HG03095 (cell line): ENCODE measurements at regions not wholly inside any gene's neighbourhood (a gene's known extent, or its start where the extent isn't known, plus 50 kb on each side); places are given as distances from the start of the nearest gene placed in this dataset.

Experiments
- ATAC-seq: cut with Tn5 transposase; IDR thresholded peaks from one replicate; pipeline ENCODE4 v1.9.1; 2021; ENCODE audit warnings: moderate library complexity; ENCODE audit not compliant: unreplicated experiment

GRCh38 chr14:61893371-61893940 is 131.2 kb downstream of the SNAPC1 start:
- no peak for ATAC-seq

DNA sequence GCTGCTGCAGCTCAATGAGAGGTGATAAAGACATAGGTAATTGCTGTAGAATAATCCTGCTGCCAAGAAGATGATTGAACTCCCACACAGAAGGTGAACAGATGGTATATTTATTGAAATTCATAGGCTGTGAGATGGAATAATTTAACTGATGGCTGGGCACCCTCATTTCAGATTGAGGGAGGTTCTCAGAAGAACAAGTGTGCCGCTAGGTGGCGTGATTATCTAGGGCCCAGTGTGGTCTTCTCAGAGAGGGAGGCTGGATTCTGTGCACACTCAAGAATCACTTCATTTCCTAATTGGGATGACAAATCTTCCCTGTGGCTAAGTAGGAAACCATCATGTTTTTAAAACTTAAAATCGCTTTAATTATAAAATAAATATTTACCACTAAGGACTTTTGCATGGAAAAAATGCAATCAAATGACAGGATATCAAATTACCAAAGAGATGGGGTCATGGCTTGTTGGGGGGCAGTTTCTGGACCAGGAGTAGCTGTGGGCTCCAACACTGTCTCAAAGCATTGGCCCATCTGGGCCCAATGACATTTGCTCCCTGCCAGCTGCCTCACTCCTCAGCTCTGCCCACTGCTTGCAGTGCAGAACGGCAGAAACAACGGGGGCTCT is 132.3 kb downstream of the SNAPC1 start:
- no peak for ATAC-seq

DNA sequence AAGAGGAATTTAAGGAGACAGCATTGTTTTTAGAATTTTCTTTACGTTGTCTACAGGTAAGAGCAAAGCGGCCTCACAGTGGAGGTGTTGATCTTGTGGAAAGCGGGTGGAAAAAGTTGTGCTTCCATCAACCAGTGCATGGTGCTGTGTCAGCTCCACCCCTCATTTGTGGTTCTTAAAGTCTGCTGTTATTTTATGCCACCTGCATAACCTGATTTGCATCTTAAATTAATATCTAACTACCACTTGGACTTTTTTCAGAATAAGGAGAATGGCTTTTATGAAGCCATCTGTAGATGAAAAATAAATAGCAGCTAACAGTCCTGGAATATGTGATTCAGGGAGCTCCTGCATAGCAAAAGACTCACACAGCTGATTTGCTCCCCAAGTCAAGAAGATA is 135.1 kb downstream of the SNAPC1 start:
- no peak for ATAC-seq

- no peak for ATAC-seq
Observed at GRCh38 chr14:61898568-61898967, 136.3 kb downstream of the SNAPC1 start.

GRCh38 chr14:61899497-61899896 is 137.3 kb downstream of the SNAPC1 start:
- ATAC-seq: no peak

DNA sequence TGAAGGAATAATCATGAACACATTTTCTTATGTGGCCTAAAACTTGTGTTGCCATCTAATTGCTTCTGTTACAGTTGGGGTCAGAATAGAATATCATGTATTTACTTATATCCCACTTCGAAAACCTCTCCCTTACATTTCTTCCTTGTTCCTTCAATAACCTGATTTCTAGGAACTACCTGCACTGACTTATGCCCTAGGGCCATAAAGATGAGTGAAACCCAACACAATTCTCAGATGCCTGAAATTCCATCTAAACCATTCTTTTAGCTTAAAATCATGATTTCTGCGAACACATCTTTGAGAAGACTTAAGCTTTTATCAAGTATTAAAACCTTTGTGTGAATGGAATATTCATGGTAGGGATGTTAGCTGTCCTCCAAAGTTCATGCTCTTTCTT is 142.7 kb downstream of the SNAPC1 start:
- no peak for ATAC-seq

DNA sequence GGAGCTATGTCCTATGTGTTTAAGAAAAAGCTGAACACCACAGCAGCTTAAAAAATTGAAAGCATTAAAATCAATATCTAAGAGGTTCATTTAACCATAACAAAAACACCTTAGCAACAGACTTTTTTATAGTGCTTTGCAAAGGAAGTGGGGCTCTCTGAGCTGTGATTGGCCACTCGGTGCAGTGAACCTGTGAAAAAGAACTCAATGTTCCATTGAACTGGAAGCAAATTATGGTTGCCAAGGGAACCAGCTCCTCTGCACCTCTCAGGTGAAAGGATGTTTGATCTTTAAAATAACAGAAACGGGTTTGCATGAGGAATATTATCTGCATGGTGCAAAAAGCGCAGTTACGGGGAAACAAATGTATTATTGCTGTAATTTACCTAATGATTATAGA is 149.4 kb downstream of the SNAPC1 start:
- ATAC-seq: no peak

- ATAC-seq: no peak
Observed at GRCh38 chr14:61918998-61919397, 156.8 kb downstream of the SNAPC1 start.

DNA sequence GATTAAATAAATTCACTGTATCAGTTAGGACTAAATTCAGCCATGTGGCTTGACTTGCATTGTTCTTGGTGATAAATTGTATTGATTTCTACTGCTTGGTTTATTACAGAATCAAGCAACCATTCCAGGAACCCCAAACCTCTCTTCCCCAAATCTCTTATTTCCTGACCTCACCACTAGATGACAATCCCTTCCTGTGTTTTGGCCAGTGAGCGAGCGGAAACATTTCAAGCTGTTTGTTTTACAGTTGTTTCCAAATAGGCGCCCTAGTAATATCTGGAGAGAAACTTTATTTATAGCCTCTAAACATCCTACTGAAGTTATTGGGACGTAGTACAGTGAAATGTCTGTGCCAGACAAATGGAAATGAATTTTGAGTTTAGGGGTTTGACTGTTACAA is 161.1 kb downstream of the SNAPC1 start:
- no peak for ATAC-seq

DNA sequence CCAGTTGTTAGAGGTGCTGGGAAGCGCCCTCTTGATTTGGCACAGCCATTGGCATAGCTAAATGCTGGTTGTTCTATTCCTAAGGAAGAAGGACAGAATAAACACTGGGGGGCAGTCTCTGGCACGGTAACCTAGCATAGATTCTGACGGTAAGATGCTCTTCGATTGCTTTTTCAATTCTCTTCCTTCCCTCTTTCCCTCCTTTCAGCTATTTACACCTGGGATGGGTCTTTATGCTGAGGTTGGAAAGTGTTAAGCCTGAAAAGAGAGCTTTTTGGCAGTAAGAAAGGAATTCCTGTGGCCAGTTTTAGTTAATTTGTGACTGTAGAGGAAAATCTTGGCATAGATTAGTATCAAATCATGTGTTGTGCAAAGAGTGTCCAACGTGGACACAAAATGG is 162.8 kb downstream of the SNAPC1 start:
- ATAC-seq: no peak

GRCh38 chr14:61925732-61926435 is 163.7 kb downstream of the SNAPC1 start:
- no peak for ATAC-seq

GRCh38 chr14:61927060-61927459 is 164.8 kb downstream of the SNAPC1 start:
- ATAC-seq: no peak

GRCh38 chr14:61927520-61927919 is 165.3 kb downstream of the SNAPC1 start:
- ATAC-seq: no peak

- ATAC-seq: no peak
Observed at GRCh38 chr14:61928300-61928699, 166.1 kb downstream of the SNAPC1 start.

DNA sequence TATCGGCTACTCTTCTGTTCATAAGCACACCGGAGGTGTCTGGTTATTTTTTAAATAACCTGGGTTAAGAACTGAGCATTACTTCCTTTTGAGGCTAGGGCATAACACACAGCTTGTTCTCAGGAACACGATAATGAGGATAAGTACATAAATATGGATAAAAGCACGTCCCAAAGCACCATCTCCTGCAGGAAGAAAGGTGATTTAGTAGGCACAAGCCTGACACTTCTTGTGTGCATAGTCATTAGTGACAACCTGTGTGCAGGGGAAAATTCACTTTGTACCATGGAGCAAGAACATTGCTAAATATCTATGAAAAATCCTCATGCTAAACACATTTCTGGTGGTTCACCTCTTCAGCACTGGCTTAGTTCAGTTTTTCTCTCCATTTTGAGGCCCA is 166.5 kb downstream of the SNAPC1 start:
- no peak for ATAC-seq

DNA sequence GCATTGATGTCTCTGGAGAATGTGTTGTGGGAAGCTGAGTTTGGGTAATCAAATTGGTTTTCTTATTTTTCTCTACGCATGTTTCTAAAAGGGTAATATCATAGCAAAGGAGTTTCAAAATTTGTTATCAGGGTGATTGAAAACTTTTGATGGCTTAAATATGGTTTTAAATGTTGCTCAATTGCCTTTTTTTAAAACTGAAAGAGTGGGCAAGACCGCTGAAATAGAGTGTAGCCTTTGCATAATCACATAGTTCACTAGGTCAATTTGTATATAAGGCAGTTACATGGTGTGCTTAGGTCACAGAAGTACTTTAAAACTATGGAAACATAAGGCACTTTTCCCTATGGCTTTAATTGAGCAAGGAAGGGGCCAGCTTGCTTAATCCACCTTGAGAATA is 167.4 kb downstream of the SNAPC1 start:
- no peak for ATAC-seq

DNA sequence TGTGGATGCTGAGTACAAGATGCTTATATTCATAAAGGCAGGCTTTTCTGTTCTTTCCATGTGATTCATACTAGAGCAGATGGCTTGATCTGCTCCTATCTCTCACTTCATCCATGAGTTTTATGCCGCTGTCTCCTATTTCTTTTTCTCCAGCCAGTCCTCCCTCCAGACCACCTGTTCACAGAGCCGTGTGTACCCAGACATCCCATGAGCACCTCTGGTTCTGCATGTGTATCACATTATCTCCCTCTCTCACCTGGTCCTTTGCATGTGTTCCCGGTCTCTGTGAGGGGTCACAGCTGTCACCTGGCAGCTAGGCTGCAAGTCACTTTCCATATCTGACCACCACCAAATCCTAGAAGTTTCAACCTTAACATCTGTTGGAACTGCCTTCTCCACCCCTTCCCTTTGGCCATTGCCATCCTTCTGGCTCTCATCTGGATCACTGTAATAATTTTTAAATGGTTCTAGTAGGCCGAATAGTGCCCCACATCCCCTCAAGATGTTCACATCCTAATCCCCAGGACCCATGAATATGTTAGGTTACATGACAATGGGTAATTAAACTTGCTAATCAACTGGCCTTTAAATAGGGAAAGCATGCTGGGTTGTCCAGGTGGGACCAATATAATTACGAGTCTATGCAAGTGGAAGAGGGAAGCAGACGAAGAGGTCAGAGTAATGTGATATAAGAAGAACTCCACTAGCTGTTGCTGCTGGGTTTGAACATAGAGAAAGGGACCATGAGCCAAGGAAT is 168.1 kb downstream of the SNAPC1 start:
- no peak for ATAC-seq

DNA sequence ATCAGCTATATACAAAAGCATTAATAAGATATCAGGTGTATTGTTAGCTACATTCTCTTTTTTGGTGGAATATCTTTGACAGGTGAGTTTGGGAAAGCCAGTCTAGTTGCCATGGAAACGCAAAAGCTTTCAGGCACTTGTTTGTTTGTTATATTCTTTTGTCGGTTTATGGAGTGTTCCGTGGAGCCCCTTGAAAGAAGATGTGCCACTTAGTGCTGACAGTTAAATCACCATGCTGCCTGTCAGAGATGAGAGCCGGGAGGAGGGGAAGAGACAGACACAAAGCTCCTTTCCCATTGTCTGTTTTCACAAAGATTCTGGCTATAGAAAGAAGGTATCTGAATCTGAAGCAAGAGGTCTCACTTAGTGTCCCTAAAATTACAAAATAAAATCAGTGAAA is 170.8 kb downstream of the SNAPC1 start:
- ATAC-seq: no peak

DNA sequence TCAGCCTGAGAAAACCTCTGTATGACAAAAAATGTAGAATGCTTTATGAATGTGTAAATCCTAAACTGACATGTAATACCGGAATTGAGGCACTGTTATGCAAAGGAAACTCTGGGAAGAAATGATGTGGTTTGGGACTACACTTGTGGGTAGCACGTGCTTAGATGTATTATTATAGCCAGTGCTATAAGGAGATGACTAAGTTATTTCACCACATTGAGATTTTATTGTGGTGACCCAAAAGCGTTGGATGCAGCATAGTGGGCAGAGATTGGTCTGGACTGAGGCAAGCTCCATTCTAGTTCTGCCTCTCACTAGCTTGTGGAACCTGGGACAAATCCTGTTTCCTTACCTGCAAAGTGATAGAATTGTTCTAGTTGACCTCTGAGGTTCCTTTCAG is 172.2 kb downstream of the SNAPC1 start:
- no peak for ATAC-seq

DNA sequence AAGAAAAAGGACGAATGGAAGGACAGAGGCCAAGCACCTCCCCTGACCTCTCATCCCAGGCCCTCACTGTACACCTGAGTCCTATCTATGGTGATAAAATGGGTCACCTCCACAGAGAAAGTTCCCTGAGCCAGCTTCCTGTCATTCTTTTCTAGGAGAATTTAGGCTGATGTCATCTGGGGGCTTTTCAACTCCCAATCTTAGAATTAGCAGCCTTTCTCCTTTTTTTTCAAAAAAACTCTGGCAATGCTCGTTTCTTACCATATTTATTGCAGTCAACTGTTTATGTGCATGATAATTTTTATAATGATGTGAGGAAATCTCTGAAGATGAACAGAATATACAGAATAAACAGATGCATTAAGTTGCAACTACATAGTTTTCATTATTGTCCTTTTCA is 177.6 kb downstream of the SNAPC1 start:
- ATAC-seq: no peak

- ATAC-seq: no peak
Observed at GRCh38 chr14:61940666-61941420, 178.6 kb downstream of the SNAPC1 start.
